ENCODE measurements at regions not wholly inside any gene's neighbourhood (a gene's known extent, or its start where the extent isn't known, plus 50 kb on each side); places are given as distances from the start of the nearest gene placed in this dataset.

- no peak overlapping the region for H3K18ac ChIP-seq (ENCODE audit: low read length)
- no peak overlapping the region for H3K27ac ChIP-seq (replicated peaks; ENCODE audit: low read length)
- H3K14ac ChIP-seq (ENCODE audit: low read length) = no peak overlapping the region
- H4K8ac ChIP-seq (ENCODE audit: low read depth, low read length) = no peak overlapping the region
- H2AFZ ChIP-seq (ENCODE audit: low read length) = no peak overlapping the region
- no peak overlapping the region for H2BK120ac ChIP-seq (ENCODE audit: low read depth, low read length)
- H2BK15ac ChIP-seq (ENCODE audit: low read length) = no peak overlapping the region
- no peak overlapping the region for H3K4ac ChIP-seq (ENCODE audit: low read length)
- H3K4me1 ChIP-seq (ENCODE audit: control insufficient read depth in 2 of 2, insufficient read depth in 1 of 2, low read depth in 1 of 2, low read length in 2 of 2) = peaks cover 6 to 8% of the 10 kb centered on the region in 2 donors
- no peak overlapping the region for H3K9ac ChIP-seq (ENCODE audit: low read depth, low read length, poor library complexity)
- H2AK5ac ChIP-seq (ENCODE audit: low read depth, low read length) = no peak overlapping the region
- no peak overlapping the region for H2BK5ac ChIP-seq (ENCODE audit: low read length)
- H4K91ac ChIP-seq (ENCODE audit: low read depth, low read length, poor library complexity) = no peak overlapping the region
- no peaks in the 10 kb centered on the region for H3K27me3 ChIP-seq (ENCODE audit: control insufficient read depth in 3 of 3, insufficient read depth in 3 of 3, low read depth in 1 of 3, low read length in 3 of 3)
- no peak for DNase-seq (ENCODE audit: low spot score)
- H3K4me3 ChIP-seq (ENCODE audit: low read length in 2 of 2) = no peak overlapping the region
- H3K4me2 ChIP-seq (ENCODE audit: insufficient read depth, low read length, poor library complexity, severe bottlenecking) = no peak overlapping the region
- no peak overlapping the region for H3K23ac ChIP-seq (ENCODE audit: low read depth, low read length, poor library complexity)
- no peaks in the 10 kb centered on the region for H3K9me3 ChIP-seq (replicated peaks in 1 of 2; ENCODE audit: control insufficient read depth in 2 of 2, insufficient read depth in 1 of 2, low read depth in 1 of 2, low read length in 2 of 2)
- WGBS, 2 donors (ENCODE audit: extremely low coverage in 2 of 2, insufficient read length in 2 of 2, insufficient replicate concordance in 1 of 2) = no CpG with 5 or more reads among the region's 11 CpGs
- no peaks in the 10 kb centered on the region for H3K36me3 ChIP-seq (replicated peaks in 1 of 2; ENCODE audit: control insufficient read depth in 2 of 2, insufficient read depth in 2 of 2, low read length in 2 of 2)
- H3K79me1 ChIP-seq (ENCODE audit: low read depth, low read length) = no peaks in the 10 kb centered on the region
- no peak overlapping the region for H2BK12ac ChIP-seq (ENCODE audit: low read length)
Observed at GRCh38 chr1:8112611-8113261, 86.6 kb upstream of the ERRFI1 start.

GRCh38 chr1:8111560-8111959 is 85.5 kb upstream of the ERRFI1 start:
- Histone ChIP-seq H2AFZ (ENCODE audit: low read length) (no peak overlapping the region), H3K27ac (replicated peaks; ENCODE audit: low read length) (no peak overlapping the region), H3K14ac (ENCODE audit: low read length) (no peak overlapping the region), H3K9ac (ENCODE audit: low read depth, low read length, poor library complexity) (no peak overlapping the region), H3K36me3 (replicated peaks in 1 of 2; ENCODE audit: control insufficient read depth in 2 of 2, insufficient read depth in 2 of 2, low read length in 2 of 2) (no peaks in the 10 kb centered on the region), H3K18ac (ENCODE audit: low read length) (no peak overlapping the region), H3K4me1 (ENCODE audit: control insufficient read depth in 2 of 2, insufficient read depth in 1 of 2, low read depth in 1 of 2, low read length in 2 of 2) (peaks cover 6 to 8% of the 10 kb centered on the region in 2 donors), H3K9me3 (replicated peaks in 1 of 2; ENCODE audit: control insufficient read depth in 2 of 2, insufficient read depth in 1 of 2, low read depth in 1 of 2, low read length in 2 of 2) (peaks cover 0 to 2% of the 10 kb centered on the region in 2 donors), H3K4ac (ENCODE audit: low read length) (no peak overlapping the region), H2BK15ac (ENCODE audit: low read length) (no peak overlapping the region), H3K27me3 (ENCODE audit: control insufficient read depth in 3 of 3, insufficient read depth in 3 of 3, low read depth in 1 of 3, low read length in 3 of 3) (no peaks in the 10 kb centered on the region), H3K79me1 (ENCODE audit: low read depth, low read length) (no peaks in the 10 kb centered on the region), H4K8ac (ENCODE audit: low read depth, low read length) (no peak overlapping the region), H2BK120ac (ENCODE audit: low read depth, low read length) (no peak overlapping the region), H4K91ac (ENCODE audit: low read depth, low read length, poor library complexity) (no peak overlapping the region), H2BK12ac (ENCODE audit: low read length) (no peak overlapping the region), H2AK5ac (ENCODE audit: low read depth, low read length) (no peak overlapping the region), H2BK5ac (ENCODE audit: low read length) (no peak overlapping the region), H3K4me3 (ENCODE audit: low read length in 2 of 2) (no peak overlapping the region), H3K23ac (ENCODE audit: low read depth, low read length, poor library complexity) (no peak overlapping the region), H3K4me2 (ENCODE audit: insufficient read depth, low read length, poor library complexity, severe bottlenecking) (no peak overlapping the region)
- no peak for DNase-seq (ENCODE audit: low spot score)
- no CpG with 5 or more reads among the region's 4 CpGs for whole genome bisulfite sequencing, 2 donors (ENCODE audit: extremely low coverage in 2 of 2, insufficient read length in 2 of 2, insufficient replicate concordance in 1 of 2)

GRCh38 chr1:8109216-8109615 is 83.1 kb upstream of the ERRFI1 start:
- Histone ChIP-seq H2BK5ac (ENCODE audit: low read length) (no peak overlapping the region), H2AFZ (ENCODE audit: low read length) (no peak overlapping the region), H2BK12ac (ENCODE audit: low read length) (no peak overlapping the region), H3K9me3 (replicated peaks in 1 of 2; ENCODE audit: control insufficient read depth in 2 of 2, insufficient read depth in 1 of 2, low read depth in 1 of 2, low read length in 2 of 2) (peaks cover 0 to 2% of the 10 kb centered on the region in 2 donors), H3K79me1 (ENCODE audit: low read depth, low read length) (no peaks in the 10 kb centered on the region), H3K14ac (ENCODE audit: low read length) (no peak overlapping the region), H3K27me3 (ENCODE audit: control insufficient read depth in 3 of 3, insufficient read depth in 3 of 3, low read depth in 1 of 3, low read length in 3 of 3) (no peaks in the 10 kb centered on the region), H4K91ac (ENCODE audit: low read depth, low read length, poor library complexity) (no peak overlapping the region), H3K18ac (ENCODE audit: low read length) (no peak overlapping the region), H2AK5ac (ENCODE audit: low read depth, low read length) (no peak overlapping the region), H3K4me2 (ENCODE audit: insufficient read depth, low read length, poor library complexity, severe bottlenecking) (no peak overlapping the region), H3K27ac (replicated peaks; ENCODE audit: low read length) (no peak overlapping the region), H3K36me3 (replicated peaks in 1 of 2; ENCODE audit: control insufficient read depth in 2 of 2, insufficient read depth in 2 of 2, low read length in 2 of 2) (no peaks in the 10 kb centered on the region), H4K8ac (ENCODE audit: low read depth, low read length) (no peak overlapping the region), H3K9ac (ENCODE audit: low read depth, low read length, poor library complexity) (no peak overlapping the region), H2BK15ac (ENCODE audit: low read length) (no peak overlapping the region), H3K23ac (ENCODE audit: low read depth, low read length, poor library complexity) (no peak overlapping the region), H3K4ac (ENCODE audit: low read length) (no peak overlapping the region), H3K4me3 (ENCODE audit: low read length in 2 of 2) (no peak overlapping the region), H2BK120ac (ENCODE audit: low read depth, low read length) (no peak overlapping the region), H3K4me1 (ENCODE audit: control insufficient read depth in 2 of 2, insufficient read depth in 1 of 2, low read depth in 1 of 2, low read length in 2 of 2) (peaks cover 4 to 8% of the 10 kb centered on the region in 2 donors)
- DNase-seq (ENCODE audit: low spot score) = no peak
- WGBS, 2 donors (ENCODE audit: extremely low coverage in 2 of 2, insufficient read length in 2 of 2, insufficient replicate concordance in 1 of 2) = no CpG with 5 or more reads among the region's 4 CpGs

- Histone ChIP-seq H3K27me3 (ENCODE audit: control insufficient read depth in 3 of 3, insufficient read depth in 3 of 3, low read depth in 1 of 3, low read length in 3 of 3) (no peaks in the 10 kb centered on the region), H3K4me2 (ENCODE audit: insufficient read depth, low read length, poor library complexity, severe bottlenecking) (no peak overlapping the region), H4K91ac (ENCODE audit: low read depth, low read length, poor library complexity) (no peak overlapping the region), H2BK15ac (ENCODE audit: low read length) (no peak overlapping the region), H3K23ac (ENCODE audit: low read depth, low read length, poor library complexity) (no peak overlapping the region), H3K27ac (replicated peaks; ENCODE audit: low read length) (no peak overlapping the region), H4K8ac (ENCODE audit: low read depth, low read length) (no peak overlapping the region), H2AFZ (ENCODE audit: low read length) (no peak overlapping the region), H3K79me1 (ENCODE audit: low read depth, low read length) (no peaks in the 10 kb centered on the region), H2AK5ac (ENCODE audit: low read depth, low read length) (no peak overlapping the region), H3K4me1 (ENCODE audit: control insufficient read depth in 2 of 2, insufficient read depth in 1 of 2, low read depth in 1 of 2, low read length in 2 of 2) (no peaks in the 10 kb centered on the region), H3K4me3 (ENCODE audit: low read length in 2 of 2) (no peak overlapping the region), H3K14ac (ENCODE audit: low read length) (no peak overlapping the region), H3K18ac (ENCODE audit: low read length) (no peak overlapping the region), H3K4ac (ENCODE audit: low read length) (no peak overlapping the region), H2BK5ac (ENCODE audit: low read length) (no peak overlapping the region), H2BK120ac (ENCODE audit: low read depth, low read length) (no peak overlapping the region), H3K36me3 (replicated peaks in 1 of 2; ENCODE audit: control insufficient read depth in 2 of 2, insufficient read depth in 2 of 2, low read length in 2 of 2) (no peaks in the 10 kb centered on the region), H3K9ac (ENCODE audit: low read depth, low read length, poor library complexity) (no peak overlapping the region), H3K9me3 (replicated peaks in 1 of 2; ENCODE audit: control insufficient read depth in 2 of 2, insufficient read depth in 1 of 2, low read depth in 1 of 2, low read length in 2 of 2) (peaks cover 0 to 2% of the 10 kb centered on the region in 2 donors), H2BK12ac (ENCODE audit: low read length) (no peak overlapping the region)
- no CpG with 5 or more reads among the region's 4 CpGs for WGBS, 2 donors (ENCODE audit: extremely low coverage in 2 of 2, insufficient read length in 2 of 2, insufficient replicate concordance in 1 of 2)
- DNase-seq (ENCODE audit: low spot score) = no peak
Observed at GRCh38 chr1:8107897-8108296, 81.8 kb upstream of the ERRFI1 start.

All from neuronal stem cell (in vitro differentiated cells).